Keratinocyte (primary cell): ENCODE measurements at regions not wholly inside any gene's neighbourhood (a gene's known extent, or its start where the extent isn't known, plus 50 kb on each side); places are given as distances from the start of the nearest gene placed in this dataset.
A peak's percentile ranks its signal among the peaks of the same experiment; 100 is the strongest.

ENCODE experiments used
- DNase-seq: peaks from one replicate; pipeline ENCODE4 v3.0.0-alpha.2; 2011; ENCODE audit warnings: low read depth, missing footprints, low spot score
- FAIRE-seq: peaks from 2 replicates; lab custom pipeline; 2011; peaks lifted over from hg19 to GRCh38; lab: Jason Lieb, UNC
- H2AFZ ChIP-seq: 2 replicates; pipeline ENCODE4 v1.6.0; 2012; ENCODE audit warnings: low read length, control low read depth, inconsistent platforms; ENCODE audit not compliant: control insufficient read depth
- H3K27ac ChIP-seq: 2 replicates; pipeline ENCODE4 v1.5.1; 2011; ENCODE audit warnings: low read length; ENCODE audit not compliant: control insufficient read depth, insufficient read depth
- H3K27me3 ChIP-seq: 3 replicates; pipeline ENCODE4 v1.6.0; 2011; ENCODE audit warnings: low read length; ENCODE audit not compliant: control insufficient read depth, insufficient read depth; ENCODE audit errors: extremely low read depth
- H3K36me3 ChIP-seq, 2 experiments: 2 replicates in 1 of 2; 3 replicates in 1 of 2; pipeline ENCODE4 v1.5.1; 2011; ENCODE audit warnings: low read length in 2 of 2, mild to moderate bottlenecking in 1 of 2; ENCODE audit not compliant: control insufficient read depth in 2 of 2, insufficient read depth in 2 of 2; ENCODE audit errors: extremely low read depth in 1 of 2
- H3K4me1 ChIP-seq: 3 replicates; pipeline ENCODE4 v1.5.1; 2011; ENCODE audit warnings: low read length; ENCODE audit not compliant: control insufficient read depth, insufficient read depth; ENCODE audit errors: extremely low read depth
- H3K4me2 ChIP-seq: 3 replicates; pipeline ENCODE4 v1.6.0; 2011; ENCODE audit warnings: low read depth, low read length; ENCODE audit not compliant: control insufficient read depth, insufficient read depth; ENCODE audit errors: extremely low read depth
- H3K4me3 ChIP-seq, 3 experiments: fragments of 200-600 bp in 1 of 3; sonication (generic) in 1 of 3; 2 replicates in 2 of 3; 3 replicates in 1 of 3; pipeline ENCODE4 v1.5.1; 2011 to 2016; ENCODE audit warnings: low read length in 3 of 3, mild to moderate bottlenecking in 3 of 3, control low read depth in 2 of 3, inconsistent platforms in 1 of 3, low read depth in 1 of 3, mixed read lengths in 1 of 3, mixed run types in 1 of 3, moderate library complexity in 1 of 3; ENCODE audit not compliant: control insufficient read depth in 2 of 3, insufficient read depth in 2 of 3; ENCODE audit errors: extremely low read depth in 1 of 3
- H3K79me2 ChIP-seq: 2 replicates; pipeline ENCODE4 v1.6.0; 2012; ENCODE audit warnings: low read length; ENCODE audit not compliant: control insufficient read depth, insufficient read depth
- H3K9ac ChIP-seq: 3 replicates; pipeline ENCODE4 v1.6.0; 2011; ENCODE audit warnings: low read length; ENCODE audit not compliant: control insufficient read depth, insufficient read depth; ENCODE audit errors: extremely low read depth
- H3K9me1 ChIP-seq: 3 replicates; pipeline ENCODE4 v1.6.0; 2011; ENCODE audit warnings: low read length; ENCODE audit not compliant: control insufficient read depth, insufficient read depth; ENCODE audit errors: extremely low read depth
- H3K9me3 ChIP-seq: 2 replicates; pipeline ENCODE4 v1.5.1; 2012; ENCODE audit warnings: low read depth, low read length; ENCODE audit not compliant: control insufficient read depth
- H4K20me1 ChIP-seq: 3 replicates; pipeline ENCODE4 v1.6.0; 2011; ENCODE audit warnings: low read length; ENCODE audit not compliant: control insufficient read depth, insufficient read depth; ENCODE audit errors: extremely low read depth
- CTCF ChIP-seq, 3 experiments: IDR thresholded peaks in 1 of 3; conservative IDR thresholded peaks in 1 of 3; optimal IDR thresholded peaks in 1 of 3; 2 replicates in 2 of 3; 3 replicates in 1 of 3; pipeline versions ENCODE3 to v1.5.1; 2011; ENCODE audit warnings: low read length in 3 of 3, mild to moderate bottlenecking in 3 of 3, moderate library complexity in 2 of 3, control low read depth in 1 of 3, inconsistent platforms in 1 of 3; ENCODE audit not compliant: insufficient read depth in 2 of 3; ENCODE audit errors: extremely low read depth in 1 of 3
- EZH2 ChIP-seq: IDR thresholded peaks from one replicate; pipeline ENCODE4 v1.6.1; 2012; ENCODE audit warnings: inconsistent platforms, mild to moderate bottlenecking, low read length, moderate library complexity
- dilution Hi-C: fragments of 300-500 bp; cut with MboI; formaldehyde crosslinking; loops from one replicate; pipeline ENCODE4 v1.7.0; 2020; ENCODE audit warnings: low sequenced_read_pairs; ENCODE audit not compliant: extremely low pct_ligation_motif_present

- Histone ChIP-seq H3K27ac (no peak overlapping the region), H4K20me1 (no peaks in the 10 kb centered on the region), H3K4me1 (no peaks in the 10 kb centered on the region), H2AFZ (no peak overlapping the region), H3K36me3 (no peaks in the 10 kb centered on the region), H3K9ac (no peak overlapping the region), H3K79me2 (no peaks in the 10 kb centered on the region), H3K4me2 (no peak overlapping the region), H3K9me1 (no peaks in the 10 kb centered on the region), H3K9me3 (no peaks in the 10 kb centered on the region), H3K4me3 (no peak overlapping the region), H3K27me3 (no peaks in the 10 kb centered on the region)
- dilution Hi-C loops: no loop called here
- no peak for FAIRE-seq
- TF ChIP-seq EZH2 (no peak), CTCF (optimal IDR thresholded peaks at IDR 0.05 in 1 of 3, IDR thresholded peaks at IDR 0.05 in 1 of 3, conservative IDR thresholded peaks at IDR 0.05 in 1 of 3; ENCODE audit: extremely low read depth in 1 of 3, insufficient read depth in 2 of 3, low read length in 3 of 3) (no peak)
- DNase-seq: no peak
Observed at GRCh38 chr2:194735837-194736542, 921.0 kb upstream of the SLC39A10 start.

GRCh38 chr2:194730266-194730665 is 926.8 kb upstream of the SLC39A10 start:
- Histone ChIP-seq H3K9me1 (no peaks in the 10 kb centered on the region), H3K9ac (no peak overlapping the region), H3K79me2 (no peaks in the 10 kb centered on the region), H4K20me1 (no peaks in the 10 kb centered on the region), H3K27me3 (no peaks in the 10 kb centered on the region), H3K4me2 (no peak overlapping the region), H3K9me3 (no peaks in the 10 kb centered on the region), H3K27ac (no peak overlapping the region), H3K36me3 (no peaks in the 10 kb centered on the region), H2AFZ (no peak overlapping the region), H3K4me3 (no peak overlapping the region), H3K4me1 (peaks cover 5% of the 10 kb centered on the region)
- FAIRE-seq: peak; percentile 48
- TF ChIP-seq CTCF (optimal IDR thresholded peaks at IDR 0.05 in 1 of 3, IDR thresholded peaks at IDR 0.05 in 1 of 3, conservative IDR thresholded peaks at IDR 0.05 in 1 of 3; ENCODE audit: extremely low read depth in 1 of 3, insufficient read depth in 2 of 3, low read length in 3 of 3) (no peak), EZH2 (no peak)
- dilution Hi-C loops: no loop called here
- no peak for DNase-seq
